Omental fat pad (tissue), 3 donors: ENCODE measurements at regions not wholly inside any gene's neighbourhood (a gene's known extent, or its start where the extent isn't known, plus 50 kb on each side); places are given as distances from the start of the nearest gene placed in this dataset.

Experiments
- ATAC-seq: fragments of 150-250 bp; one replicate; pipeline ENCODE4 v1.9.1; 2016; ENCODE audit warnings: mild to moderate bottlenecking, moderate library complexity; ENCODE audit not compliant: low FRiP score
- DNase-seq: peaks from one replicate; pipeline ENCODE4 v3.0.0-alpha.2; 2019; ENCODE audit warnings: low spot score
- TF ChIP-seq, protein P1 (sequence below), 3 donors: fragments of 450-650 bp; IDR thresholded peaks; one replicate each; pipeline ENCODE4 v1.5.1; 2016 to 2017; ENCODE audit warnings: antibody characterized with exemption in 3 of 3, mild to moderate bottlenecking in 3 of 3, moderate library complexity in 2 of 3

DNA sequence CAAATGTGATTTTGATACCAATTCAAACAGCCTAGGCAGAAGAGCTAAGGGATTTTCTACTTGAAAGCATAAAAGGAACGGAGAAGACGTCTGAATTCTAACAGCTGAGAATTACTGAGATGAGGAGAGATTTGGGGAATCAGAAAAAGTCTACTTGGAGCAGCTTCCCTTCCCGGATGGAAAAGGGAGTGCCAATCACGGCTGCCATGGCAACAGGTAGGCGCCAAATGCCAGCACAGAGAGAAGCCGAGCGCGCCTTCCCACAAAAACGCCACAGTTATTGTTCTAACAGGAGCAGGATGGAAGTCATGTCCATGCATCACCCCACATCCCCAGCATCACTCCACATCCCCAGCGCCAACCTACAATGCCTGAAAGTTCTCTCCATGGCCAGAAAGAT, 63.5 kb upstream of the PRR20G start:
- TF ChIP-seq, protein P1, sequence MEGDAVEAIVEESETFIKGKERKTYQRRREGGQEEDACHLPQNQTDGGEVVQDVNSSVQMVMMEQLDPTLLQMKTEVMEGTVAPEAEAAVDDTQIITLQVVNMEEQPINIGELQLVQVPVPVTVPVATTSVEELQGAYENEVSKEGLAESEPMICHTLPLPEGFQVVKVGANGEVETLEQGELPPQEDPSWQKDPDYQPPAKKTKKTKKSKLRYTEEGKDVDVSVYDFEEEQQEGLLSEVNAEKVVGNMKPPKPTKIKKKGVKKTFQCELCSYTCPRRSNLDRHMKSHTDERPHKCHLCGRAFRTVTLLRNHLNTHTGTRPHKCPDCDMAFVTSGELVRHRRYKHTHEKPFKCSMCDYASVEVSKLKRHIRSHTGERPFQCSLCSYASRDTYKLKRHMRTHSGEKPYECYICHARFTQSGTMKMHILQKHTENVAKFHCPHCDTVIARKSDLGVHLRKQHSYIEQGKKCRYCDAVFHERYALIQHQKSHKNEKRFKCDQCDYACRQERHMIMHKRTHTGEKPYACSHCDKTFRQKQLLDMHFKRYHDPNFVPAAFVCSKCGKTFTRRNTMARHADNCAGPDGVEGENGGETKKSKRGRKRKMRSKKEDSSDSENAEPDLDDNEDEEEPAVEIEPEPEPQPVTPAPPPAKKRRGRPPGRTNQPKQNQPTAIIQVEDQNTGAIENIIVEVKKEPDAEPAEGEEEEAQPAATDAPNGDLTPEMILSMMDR (IDR thresholded peaks at IDR 0.05), result no peak
- ATAC-seq (no peak), DNase-seq (no peak)

DNA sequence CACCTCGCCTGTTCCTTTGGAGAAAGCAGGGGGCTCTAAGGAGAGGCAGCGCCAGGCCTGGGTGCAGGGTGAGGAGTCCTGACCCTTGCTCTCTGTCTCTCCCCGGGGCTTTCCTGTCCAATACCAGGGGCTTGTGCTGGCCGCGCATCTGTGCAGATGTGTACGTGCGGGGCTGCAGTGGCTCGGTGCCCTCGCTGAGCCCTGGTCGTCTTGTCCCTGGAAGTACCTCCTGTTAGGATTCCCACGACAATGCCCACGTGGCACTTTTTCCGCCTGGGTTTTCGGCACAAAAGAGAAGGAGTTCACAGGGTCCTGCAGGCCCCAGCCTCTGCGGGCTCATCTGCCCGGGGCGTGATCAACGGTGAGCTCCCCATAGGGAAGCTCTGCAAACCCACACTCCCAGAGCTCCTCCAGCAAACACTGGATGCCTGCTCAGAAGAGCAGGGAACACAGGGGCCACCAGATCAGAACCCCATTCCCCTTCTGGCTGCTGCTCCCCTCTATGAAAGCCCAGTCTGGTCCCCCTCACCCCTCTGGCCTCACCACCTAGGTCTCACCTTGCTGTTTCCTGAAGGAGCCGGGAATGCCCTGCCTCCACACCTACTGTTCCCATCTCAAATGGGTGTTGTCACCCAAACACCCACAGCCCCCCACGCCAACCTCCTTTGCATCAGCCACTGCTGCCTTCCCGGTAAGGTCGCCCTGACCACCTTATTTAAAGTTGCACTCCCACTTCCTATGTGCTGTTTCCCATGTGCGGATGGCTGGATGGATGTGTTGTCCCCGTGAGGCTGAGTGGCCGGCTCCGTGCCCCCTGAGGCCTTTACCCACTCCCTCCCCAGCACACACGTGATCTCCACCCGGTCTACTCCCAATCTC, 62.6 kb upstream of the PRR20G start:
- ATAC-seq (no peak), DNase-seq (no peak)
- TF ChIP-seq, protein P1 (IDR thresholded peaks at IDR 0.05), result no peak

DNA sequence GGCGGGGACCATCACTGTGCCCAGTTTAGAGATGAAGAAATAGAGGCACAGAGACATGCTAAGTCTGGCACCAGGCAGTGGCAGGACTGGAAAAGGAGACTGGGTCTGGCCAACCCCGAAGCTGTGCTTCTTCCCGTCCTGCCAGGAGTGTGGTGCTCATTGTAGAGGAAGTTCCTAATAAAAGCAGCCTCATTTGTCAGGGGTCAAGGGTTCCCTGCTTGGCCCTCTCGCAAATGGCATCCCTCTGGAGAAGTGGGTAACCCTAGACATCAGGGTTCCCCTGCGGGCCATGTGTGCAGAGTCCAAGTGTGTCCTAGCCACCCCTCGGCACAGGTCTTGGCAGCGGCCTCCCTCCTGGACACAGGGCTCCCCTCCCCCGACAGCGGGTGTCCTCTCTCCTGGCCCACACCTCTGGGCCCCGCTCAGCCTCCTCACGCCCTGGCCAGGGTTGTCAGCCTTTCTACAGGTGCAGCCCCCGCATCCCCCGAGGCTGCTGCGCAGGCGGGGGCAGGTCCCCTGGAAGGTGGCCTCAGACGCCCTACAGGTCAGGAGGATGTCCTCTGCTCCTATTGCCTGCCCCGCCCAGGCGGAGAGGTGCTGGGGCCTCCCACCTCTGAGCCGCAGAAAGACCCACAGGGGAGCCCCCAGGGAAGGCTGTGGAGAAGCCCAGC, 61.8 kb upstream of the PRR20G start:
- no peak for ATAC-seq

DNA sequence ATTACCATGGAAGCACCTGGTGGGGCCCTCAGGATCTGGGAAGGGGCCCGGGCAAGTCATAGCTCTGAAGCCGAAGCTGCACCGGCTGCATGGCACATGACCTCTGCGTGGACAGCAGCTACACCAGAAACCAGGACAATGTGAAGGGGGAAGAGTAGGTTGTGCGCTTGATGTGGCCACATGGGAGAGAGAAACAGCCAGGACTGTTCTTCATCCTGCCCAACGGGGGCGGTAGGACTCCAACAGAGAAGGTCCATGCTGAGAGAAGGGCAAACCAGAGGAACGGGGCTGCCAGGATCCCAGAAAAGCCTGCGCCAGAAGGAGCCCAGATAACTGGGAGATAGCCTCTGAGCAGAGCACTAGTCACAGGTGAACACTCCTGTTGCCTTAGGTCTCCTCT, 54.9 kb upstream of the PRR20G start:
- ATAC-seq (no peak), DNase-seq (no peak)
- TF ChIP-seq, protein P1 (IDR thresholded peaks at IDR 0.05), result no peak

More for the DNA sequence above, 61.8 kb upstream of the PRR20G start:
- TF ChIP-seq, protein P1 (IDR thresholded peaks at IDR 0.05), result no peak
- no peak for DNase-seq

DNA sequence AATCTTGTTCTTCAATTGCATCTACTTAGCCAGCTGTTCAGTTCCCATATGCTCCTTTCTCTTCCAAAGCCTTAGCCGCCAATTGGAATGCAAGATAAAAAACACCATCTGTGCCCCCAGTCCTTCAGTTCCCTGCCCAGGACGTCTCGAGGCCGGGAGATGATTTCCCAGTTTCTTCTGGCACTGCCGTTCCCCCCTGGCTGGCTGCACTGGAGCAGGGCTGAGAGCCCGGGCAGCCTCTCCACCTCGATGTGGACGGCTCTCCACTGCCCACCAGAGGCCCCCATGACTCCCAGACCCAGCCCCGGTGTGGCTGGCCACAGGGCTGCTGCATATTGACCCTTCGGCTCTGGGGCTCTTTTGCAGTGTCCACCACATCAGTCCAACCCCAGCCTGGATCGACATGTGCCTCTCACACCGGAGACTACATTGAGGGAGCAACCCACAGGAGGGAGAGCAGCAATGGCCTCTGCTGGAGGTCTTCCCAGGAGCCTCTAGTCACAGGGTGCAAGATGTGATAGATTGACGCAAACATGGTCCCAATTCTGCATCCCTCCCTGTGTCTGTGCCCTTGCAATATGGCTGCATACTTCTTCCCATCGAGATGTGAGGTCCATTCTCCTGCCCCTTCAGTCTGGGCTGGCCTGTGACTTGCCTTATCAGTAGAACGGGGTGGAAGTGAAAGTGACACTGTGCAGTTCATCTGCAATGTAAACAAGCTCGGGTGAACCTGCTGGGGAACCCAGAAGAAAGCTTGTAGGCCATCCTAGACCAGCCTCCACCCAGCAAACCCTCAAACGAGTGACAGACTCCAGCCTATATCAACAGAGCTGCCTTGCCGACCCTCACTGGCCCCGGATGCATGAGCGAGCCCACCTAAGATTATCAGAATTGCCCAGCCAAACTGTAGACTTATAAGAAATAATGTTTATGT, 52.3 kb upstream of the PRR20G start:
- ATAC-seq (no peak), DNase-seq (no peak)
- TF ChIP-seq, protein P1 (IDR thresholded peaks at IDR 0.05), result no peak

DNA sequence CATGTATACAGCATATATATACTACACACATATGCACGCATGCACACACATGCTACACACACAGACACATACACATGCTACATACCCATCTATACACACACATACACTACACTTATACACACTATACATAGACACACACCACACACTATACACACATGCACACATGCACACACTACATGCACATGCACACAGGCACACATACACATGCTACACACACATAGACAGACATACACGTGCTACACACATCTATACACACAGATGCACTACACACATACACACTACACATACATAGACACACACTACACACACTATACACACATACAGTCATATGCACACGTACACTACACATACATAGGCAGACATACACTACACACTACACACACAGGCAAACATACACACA, 51.2 kb upstream of the PRR20G start:
- DNase-seq, result no peak
- ATAC-seq, result no peak
- TF ChIP-seq, protein P1 (IDR thresholded peaks at IDR 0.05), result no peak
